SU-DHL-6 (cell line): ENCODE measurements at regions not wholly inside any gene's neighbourhood (a gene's known extent, or its start where the extent isn't known, plus 50 kb on each side); places are given as distances from the start of the nearest gene placed in this dataset.

ENCODE experiments used
- EZH2phosphoT487 ChIP-seq: fragments of 200-600 bp; sonication (generic), shearing (Covaris generic); conservative IDR thresholded peaks from 2 replicates; pipeline ENCODE4 v1.6.1; 2018; ENCODE audit warnings: mild to moderate bottlenecking, antibody characterized with exemption, low read length, moderate library complexity, mixed read lengths
- TF ChIP-seq, protein P1 (sequence below): fragments of 200-600 bp; sonication (generic); IDR thresholded peaks from one replicate; pipeline ENCODE4 v1.5.1; 2017; ENCODE audit warnings: antibody characterized with exemption, mild to moderate bottlenecking, low read length, moderate library complexity; ENCODE audit not compliant: insufficient read depth, poor library complexity, severe bottlenecking

DNA sequence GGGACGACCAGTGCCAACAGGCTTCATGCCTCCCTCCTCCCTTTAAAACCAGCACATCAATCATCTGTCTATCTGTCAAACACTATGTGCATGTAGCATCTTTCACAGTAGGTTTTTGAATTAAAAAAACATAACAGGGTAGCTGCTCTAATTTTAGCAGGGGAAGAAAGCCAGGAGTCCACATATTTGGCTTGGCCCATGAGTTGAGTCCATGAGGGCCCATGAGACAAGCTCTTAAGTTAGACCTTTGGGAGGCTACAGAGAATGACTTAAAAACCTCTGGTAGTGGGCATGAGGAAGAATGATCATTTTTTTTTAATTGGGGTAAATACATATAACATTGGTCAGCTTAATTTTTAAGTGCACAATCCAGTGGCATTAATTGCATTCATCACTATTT is 194.9 kb downstream of the UTRN start:
- TF ChIP-seq, protein P1, sequence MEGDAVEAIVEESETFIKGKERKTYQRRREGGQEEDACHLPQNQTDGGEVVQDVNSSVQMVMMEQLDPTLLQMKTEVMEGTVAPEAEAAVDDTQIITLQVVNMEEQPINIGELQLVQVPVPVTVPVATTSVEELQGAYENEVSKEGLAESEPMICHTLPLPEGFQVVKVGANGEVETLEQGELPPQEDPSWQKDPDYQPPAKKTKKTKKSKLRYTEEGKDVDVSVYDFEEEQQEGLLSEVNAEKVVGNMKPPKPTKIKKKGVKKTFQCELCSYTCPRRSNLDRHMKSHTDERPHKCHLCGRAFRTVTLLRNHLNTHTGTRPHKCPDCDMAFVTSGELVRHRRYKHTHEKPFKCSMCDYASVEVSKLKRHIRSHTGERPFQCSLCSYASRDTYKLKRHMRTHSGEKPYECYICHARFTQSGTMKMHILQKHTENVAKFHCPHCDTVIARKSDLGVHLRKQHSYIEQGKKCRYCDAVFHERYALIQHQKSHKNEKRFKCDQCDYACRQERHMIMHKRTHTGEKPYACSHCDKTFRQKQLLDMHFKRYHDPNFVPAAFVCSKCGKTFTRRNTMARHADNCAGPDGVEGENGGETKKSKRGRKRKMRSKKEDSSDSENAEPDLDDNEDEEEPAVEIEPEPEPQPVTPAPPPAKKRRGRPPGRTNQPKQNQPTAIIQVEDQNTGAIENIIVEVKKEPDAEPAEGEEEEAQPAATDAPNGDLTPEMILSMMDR, result no peak
- TF ChIP-seq EZH2phosphoT487, result no peak
